Epidermal melanocyte (primary cell): ENCODE measurements at regions not wholly inside any gene's neighbourhood (a gene's known extent, or its start where the extent isn't known, plus 50 kb on each side); places are given as distances from the start of the nearest gene placed in this dataset.
"Not testable (repeated sequence)": the region's sequence is repeated elsewhere in the genome, so short reads cannot be mapped to it uniquely, and the experiment has no call there.

Source experiments
- DNase-seq: peaks from one replicate; pipeline ENCODE4 v3.0.0; 2011; ENCODE audit warnings: low spot score; ENCODE audit not compliant: insufficient read length

DNA sequence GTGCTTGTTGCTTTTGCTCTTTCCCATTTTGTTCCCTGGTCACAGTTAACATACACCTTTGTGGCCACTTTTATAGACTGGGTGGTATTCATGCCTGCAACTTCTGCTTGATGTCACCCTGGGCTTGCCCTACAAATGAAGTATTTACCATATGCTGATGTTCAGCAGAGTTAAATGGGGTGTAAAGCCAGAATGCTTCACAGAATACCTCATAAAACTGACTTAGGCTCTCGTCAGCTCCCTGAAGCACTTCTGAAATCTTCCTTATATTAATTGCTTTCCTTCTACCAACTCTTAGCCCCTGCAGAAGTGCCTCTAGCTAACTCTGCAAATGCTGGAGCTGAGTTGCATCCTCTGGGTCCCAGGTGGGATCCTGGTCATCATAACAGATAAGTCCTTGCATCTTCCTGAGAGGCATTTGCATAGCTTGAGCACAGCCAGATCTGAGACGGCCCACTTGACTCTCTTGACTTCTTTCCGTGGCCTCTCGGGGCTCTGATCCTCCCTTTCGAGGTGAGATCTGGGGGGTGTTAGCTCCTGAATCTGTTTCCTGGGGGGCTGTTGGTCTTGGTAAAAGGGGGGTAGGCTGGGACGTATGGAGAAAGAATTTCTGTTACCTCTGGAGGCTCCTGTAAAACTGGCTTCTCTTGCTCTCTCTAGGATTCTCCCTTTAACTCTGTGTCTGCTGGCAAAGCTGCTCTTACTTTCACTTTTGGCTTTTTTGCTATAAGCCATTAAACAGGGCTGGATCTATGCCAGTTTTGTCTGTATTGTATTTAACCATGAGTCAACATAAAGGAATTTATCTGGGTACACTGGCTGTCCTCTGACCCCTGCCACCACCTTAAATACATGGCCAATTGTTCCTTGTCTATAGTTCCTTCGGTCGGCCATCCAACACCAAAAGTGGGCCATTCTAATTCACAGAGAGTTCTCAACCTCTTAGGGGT lies 223.0 kb upstream of the SYNCRIP start:
- no peak for DNase-seq

DNA sequence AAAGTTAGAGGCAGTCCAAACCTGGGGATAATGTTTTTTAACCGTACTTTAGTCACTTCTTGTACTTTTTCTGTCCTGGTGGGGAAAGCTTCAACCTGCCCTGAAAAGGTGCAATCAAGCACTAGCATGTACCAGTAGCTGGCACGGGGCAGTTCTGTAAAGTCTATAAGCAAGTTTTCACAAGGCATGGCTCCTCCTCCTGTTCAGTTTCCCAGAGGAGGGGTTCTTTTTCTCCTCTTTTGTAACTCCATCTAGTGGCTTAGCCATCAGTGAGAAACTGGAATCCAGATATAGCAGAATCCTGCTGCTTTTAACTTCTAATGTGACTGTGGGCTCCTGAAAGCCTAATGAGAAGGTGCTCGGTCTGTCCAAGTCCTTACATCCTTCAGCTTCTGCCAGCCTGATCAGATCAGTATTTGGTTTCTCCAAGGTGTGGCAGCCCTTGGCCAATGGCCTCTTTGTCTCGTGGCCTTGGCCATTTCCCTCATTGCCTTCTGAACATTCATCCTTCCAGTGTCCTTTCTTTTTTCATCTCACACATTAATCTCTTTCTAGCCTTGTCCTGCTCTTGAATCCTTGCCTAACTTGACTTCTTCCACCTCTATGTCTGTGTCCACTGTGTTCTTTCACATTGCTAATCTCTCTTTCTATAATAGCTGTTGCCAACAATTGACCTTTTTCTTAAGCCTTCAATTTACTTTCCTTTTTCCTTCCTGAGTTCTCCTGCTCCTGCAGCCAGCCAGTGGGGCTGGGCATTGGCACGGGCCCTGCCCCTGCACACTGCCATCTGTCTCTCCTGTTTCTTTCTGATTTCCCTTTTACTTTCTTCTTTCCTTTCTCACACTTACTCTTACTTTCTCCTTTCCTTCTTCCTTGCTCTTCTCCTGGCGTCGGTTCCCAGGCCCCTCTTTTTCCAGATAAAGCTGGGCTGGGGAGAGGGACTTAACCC lies 222.0 kb upstream of the SYNCRIP start:
- no peak for DNase-seq

DNA sequence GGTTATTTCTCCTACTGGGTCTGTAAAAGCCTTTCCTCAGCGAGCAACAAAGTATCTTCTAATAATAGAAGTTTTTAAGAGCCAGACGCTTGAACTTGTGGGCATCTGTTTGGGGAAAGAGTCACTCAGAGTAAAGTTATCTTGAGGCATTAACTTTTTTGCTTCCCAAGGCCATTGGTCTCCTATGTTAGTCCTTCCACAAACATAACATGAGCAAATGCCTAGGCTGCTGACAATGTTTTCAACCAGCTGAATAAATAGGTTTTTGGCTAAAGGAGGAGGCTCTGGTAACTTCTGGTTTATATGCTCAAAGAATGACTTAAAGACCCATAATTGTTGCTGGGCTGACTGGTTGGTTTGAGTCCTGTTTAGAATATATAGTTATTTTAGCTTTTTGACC lies 213.5 kb upstream of the SYNCRIP start:
- no peak for DNase-seq

DNA sequence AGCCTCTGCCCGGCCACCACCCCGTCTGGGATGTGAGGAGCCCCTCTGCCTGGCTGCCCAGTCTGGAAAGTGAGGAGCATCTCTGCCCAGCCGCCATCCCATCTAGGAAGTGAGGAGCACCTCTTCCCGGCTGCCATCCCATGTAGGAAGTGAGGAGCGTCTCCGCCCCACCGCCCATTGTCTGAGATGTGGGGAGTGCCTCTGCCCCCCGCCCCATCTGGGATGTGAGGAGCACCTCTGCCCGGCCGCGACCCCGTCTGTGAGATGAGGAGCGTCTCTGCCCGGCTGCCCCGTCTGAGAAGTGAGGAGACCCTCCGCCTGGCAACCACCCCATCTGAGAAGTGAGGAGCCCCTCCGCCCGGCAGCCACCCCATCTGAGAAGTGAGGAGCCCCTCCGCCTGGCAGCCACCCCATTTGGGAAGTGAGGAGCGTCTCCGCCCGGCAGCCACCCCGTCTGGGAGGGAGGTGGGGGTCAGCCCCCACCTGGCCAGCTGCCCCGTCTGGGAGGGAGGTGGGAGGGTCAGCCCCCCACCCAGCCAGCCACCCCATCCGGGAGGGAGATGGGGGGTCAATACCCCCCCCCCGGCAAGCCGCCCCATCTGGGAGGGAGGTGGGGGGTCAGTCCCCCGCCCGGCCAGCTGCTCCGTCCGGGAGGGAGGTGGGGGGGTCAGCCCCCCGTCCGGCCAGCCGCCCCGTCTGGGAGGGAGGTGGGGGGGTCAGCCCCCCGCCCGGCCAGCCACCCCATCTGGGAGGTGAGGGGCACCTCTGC lies 195.8 kb upstream of the SYNCRIP start:
- not testable (repeated sequence) for DNase-seq

DNA sequence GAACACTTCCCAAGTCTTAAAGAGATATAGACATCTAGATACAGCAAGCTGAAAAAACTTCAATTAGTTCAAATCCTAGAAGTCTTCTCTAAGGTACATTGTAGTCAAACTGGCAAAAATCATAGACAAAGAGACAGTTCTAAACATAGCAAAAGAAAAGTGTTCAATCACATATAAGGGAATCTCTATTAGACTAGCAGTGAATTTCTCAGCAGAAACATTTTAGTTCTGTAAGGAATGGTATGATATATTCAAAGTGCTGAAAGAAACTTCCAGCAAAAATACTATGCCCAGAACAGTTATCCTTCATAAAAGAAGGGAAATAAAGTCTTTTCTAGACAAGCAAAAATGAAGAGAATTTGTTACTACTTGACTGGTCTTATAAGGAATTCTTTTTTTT lies 186.3 kb upstream of the SYNCRIP start:
- no peak for DNase-seq

DNA sequence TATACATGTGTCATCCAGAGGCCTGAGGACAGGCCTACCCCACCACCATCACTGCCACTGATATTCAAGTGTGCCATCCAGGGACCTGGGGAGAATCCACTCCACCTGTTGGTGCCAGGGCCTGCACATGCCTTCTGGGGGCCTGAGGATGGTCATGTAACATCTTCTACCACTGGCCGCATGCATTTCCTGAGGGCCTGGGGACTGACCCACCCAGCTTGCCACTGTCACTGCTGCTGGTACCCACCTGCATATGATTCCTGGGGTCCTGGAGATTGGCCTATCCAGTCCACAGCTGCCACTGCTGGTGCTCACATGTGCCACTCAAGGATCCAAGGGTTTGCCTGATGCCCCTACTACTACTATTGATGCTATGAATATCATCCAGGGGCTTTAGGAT lies 184.3 kb upstream of the SYNCRIP start:
- no peak for DNase-seq

DNA sequence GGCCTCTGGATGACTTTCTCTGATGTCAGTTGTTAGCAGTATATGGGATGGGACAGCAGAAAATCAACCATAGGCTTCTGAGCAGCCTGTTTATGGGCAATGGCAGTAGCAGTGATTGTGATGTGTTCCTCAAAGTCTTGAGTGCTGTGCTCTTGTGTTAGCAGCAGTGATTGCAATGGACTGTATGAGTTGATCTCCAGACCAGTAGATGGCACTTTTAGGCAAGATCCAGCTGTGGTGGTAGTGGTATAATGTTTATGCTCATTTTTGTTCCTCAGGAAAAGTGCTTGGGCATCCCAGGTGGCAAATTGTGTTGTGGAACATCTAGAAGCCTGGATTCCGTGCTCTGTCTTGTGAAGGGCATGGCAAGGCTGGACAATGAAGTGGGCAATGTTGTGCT lies 181.6 kb upstream of the SYNCRIP start:
- no peak for DNase-seq

DNA sequence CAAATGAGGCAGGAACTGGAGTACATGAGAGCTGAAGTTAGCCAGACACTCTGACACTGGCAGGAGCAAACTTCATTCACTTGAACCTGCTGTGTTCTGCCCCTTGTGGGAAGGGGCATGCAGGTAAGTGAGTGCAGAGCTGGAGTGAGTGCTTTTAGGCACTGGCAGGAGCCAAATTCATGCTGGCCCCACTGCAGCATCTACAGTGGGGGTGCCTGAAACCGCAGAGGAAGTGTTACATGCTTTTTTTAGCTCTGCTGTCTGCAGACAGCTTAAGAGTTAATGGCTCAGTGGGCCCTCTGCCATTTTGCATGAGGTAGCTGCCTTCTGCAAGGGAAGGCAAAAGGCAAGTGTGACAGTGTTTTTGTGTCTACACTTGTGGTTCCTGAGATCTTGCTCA lies 167.9 kb upstream of the SYNCRIP start:
- DNase-seq, result no peak

DNA sequence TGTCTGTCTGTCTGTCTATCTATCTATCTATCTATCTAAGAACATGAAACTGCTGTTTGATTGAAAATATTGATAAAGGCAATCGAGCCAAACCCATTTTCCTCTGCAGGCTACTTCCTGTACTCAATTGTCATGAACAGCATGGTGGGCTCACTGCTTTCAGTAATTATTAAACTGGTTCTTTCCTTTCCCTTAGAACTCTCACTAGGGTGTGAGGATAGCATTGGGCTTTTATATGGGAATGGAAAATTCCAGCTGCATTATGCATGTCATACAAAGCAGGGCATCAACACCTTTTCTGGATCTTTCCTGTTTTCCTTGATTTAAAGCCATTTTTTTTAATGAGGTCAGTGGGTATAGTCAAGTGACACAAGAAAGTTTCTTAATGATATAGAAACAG lies 161.0 kb upstream of the SYNCRIP start:
- DNase-seq, result no peak

DNA sequence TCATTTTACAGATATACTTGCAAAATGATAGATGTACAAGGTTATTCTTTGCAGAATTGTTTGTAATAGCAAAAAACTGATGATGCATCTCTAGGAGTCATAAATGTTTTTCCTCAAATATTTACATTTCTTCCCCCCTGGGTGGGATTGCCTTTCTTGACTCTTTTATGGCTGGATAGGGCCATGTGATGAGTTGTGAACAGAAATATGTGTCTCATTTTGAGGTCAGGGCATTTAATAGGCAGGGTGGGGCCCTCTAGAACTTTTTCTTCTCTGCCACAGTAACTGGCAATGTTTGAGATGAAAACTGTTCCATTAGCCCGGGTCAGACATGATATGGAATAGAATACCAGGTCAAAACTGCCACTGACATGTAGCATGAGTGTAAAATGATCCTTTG lies 159.5 kb upstream of the SYNCRIP start:
- DNase-seq, result no peak

DNA sequence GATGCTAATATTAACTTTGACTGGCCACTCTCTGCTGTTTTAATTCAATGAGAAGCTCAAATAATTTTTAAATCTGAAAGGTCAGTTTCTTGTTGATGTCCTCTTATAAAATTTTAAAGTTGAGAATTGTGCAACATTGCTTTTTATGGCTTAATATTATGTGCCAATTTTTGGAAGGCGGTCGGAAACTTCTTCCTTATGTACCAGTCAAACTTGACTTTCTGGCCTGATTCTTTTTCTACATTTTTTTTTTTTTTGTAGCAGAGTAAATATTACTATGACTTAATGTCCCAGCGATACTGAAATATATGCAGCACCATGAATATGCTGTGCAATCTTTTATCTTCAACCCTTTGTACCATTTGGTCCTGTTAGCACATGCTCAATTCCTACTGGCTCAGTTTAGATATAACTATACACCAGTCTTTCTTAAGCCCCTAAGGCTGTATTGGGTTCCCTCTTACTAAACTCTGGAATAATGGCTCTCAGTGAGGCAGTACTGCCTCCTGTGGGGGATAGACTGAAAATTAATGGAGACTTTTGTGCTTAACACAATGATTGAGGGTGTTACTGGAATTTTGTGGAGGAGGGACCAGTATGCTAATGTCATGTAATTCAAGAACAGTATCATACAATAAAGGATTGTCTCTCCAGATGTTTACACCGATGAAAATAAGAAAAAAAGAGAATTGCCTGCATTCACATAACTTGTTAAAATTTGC lies 156.4 kb upstream of the SYNCRIP start:
- DNase-seq, result no peak

DNA sequence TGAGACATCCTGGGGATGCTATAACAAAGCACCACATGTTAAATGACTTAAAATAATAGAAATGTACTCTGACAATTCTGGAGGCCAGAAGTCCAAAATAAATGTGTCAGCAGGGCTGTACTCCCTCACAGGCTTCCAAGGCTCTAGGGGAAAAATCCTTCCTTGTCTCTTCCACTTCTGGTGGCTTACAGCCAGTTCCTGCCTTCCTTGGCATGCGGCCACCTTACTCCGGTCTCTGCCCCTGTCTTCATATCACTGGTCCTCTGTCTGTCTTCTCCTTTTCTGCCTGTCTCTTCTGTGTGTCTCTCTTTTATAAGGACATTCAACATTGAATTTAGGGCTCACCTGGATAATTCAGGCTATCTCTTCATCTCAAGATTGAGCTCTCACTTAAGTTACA lies 155.3 kb upstream of the SYNCRIP start:
- DNase-seq, result no peak

DNA sequence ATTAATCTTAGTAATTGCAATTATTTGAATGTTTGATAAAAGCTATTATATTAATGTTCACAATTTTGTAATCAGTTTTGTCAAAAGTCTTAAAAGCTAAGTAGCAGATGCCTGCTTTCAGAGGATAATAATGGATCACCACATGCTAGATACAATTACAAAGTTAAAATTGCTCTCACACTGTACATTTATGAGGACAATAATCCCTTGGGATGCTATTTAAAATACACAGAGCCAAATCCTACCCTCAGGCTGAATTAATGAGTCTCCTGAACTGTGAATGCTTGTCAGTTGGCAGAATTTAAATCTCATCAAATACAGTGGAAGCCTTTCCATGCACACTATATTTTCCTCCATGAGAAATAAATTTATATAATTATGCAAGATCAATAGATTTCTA lies 153.3 kb upstream of the SYNCRIP start:
- no peak for DNase-seq

DNA sequence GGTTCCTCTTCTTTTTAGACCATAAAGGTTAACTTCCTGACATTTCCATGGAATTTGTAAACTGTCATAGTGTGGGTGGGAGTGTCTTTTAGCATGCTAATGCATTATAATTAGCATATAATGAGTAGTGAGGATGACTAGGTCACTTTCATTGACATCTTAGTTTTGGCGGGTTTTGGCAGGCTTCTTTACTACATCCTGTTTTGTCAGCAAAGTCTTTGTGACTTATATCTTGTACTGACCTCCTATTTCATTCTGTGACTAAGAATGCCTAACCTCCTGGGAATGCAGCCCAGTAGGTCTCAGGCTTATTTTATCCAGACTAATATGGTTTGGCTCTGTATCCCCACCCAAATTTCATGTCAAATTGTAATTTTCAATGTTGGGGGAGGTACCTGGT lies 149.6 kb upstream of the SYNCRIP start:
- DNase-seq, result no peak

DNA sequence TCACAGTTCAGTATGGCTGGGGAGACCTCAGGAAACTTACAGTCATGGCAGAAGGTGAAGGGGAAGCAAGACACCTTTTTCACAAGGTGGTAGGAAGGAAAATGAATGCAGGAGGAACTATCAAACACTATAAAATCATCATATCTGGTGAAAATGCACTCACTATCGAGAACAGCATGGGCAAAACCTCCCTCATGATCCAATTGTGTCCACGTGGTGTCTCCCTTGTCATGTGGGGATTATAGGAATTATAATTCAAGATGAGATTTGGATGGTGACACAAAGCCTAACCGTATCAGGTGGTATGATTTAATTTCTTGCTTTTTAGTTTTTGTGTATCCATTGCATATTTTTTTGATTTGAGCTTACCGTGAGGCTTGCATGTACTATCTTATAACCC lies 133.2 kb upstream of the SYNCRIP start:
- DNase-seq, result no peak

DNA sequence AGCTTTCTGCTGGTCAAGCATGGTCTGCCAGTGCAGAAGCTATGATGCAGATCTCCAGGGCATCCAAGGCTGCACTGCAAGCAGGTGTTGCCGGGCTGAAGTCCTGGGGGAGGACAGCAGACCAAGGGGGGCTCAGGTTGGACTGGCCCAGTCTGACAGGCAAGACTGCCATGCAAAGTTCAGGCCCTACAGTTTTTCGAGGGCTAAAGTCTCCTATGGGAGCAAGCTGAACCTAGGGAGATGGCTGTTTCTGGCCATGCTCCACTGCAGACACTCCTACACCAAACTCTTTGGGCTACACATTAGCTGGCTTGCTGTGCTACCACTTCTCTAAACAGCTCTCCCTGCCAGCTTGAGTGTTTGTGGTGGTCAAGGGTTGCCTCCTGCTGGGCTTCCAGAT lies 130.0 kb upstream of the SYNCRIP start:
- no peak for DNase-seq

DNA sequence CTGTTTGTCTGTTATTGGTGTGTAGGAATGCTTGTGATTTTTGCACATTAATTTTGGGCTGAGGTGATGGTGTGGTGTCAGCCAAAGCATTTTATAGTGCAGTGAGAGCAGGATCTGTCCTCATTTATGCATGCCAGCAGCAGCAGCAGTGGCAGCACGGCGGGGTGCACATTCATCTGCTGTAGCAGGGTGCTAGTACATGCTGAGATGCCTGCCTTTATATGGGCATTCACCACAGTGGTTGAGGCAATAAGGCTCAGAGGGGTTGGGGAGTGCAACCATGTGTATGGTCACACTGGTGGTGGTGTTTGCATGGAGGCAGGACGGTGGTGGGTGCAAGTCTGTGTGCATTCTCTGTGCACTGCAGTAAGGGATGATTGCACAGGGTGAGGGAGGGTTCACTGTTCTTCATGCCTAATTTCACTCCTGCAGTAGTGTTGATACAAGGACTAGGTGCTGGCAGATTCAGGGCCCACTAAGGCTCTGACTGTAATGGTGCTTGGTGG lies 129.3 kb upstream of the SYNCRIP start:
- no peak for DNase-seq

DNA sequence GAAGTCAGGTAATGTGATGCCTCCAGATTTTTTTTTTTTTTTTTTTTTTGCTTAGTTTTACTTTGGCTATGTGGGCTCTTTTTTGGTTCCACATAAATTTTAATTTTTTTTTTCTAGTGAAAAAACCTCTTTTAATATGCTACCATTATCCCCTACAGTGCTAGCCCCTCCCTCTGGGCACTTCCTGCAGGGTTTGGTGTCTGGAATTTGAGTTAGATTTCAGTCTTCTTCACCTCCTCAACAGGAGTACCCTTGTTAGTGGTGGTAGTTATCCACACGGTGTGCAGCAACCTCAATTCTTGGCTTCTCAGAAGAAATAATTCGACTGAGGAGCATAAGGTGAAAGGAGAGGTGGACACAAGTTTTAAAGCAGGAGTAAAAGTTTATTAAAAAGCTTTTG lies 128.8 kb upstream of the SYNCRIP start:
- no peak for DNase-seq

DNA sequence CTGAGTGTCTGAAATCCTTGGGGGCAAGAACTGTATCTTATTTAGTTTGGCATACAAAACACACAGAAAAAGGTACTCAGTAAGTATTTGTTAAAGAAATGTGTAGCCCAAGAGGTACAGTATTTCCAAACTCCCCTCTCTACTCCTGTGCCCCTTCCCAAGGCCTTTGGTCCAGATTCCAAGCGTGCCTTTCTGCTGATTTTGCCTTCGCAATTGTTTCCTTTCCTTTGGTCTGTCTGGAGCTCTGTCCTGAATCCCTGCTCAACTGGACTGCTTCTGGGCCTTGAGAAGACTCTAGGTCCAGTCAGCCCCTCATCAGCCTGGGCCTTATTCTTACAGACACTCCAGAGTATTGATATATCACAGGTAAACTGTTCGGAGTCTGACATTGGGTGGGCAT lies 122.2 kb upstream of the SYNCRIP start:
- no peak for DNase-seq

DNA sequence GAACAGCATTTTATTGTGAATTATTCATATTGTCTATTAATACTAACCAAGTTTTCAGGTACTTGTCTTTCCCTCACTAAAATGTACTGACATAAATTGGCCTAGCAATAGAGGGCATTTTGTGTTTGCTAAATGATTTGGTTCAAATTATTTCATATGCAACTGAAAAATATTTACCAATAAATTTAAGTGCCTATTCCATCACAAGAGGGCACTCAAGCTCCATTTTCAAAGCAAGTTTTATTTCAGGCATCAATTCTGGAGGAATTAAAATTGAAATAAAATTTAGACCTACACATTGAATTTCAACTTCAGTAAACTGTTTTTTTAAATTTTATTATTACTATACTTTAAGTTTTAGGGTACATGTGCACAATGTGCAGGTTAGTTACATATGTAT lies 114.3 kb upstream of the SYNCRIP start:
- DNase-seq, result no peak

DNA sequence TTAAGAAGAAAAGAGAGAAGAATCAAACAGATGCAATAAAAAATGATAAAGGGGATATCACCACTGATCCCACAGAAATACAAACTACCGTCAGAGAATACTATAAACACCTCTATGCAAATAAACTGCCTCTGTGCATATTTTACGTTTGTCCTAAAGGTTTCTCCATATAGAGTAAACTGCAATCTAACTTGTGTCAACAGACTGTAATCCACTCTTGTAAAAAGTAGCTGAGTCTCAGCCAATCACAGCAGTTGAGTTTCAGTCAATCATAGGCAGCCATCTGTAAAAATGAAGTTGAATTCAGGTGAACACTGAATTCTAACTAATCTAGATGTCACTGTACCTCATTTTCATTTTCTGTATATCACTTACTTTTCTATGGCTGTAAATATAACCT lies 112.2 kb upstream of the SYNCRIP start:
- DNase-seq, result no peak
